Chondrocyte (in vitro differentiated cells): ENCODE measurements at regions not wholly inside any gene's neighbourhood (a gene's known extent, or its start where the extent isn't known, plus 50 kb on each side); places are given as distances from the start of the nearest gene placed in this dataset.
"Not testable (repeated sequence)": the region's sequence is repeated elsewhere in the genome, so short reads cannot be mapped to it uniquely, and the experiment has no call there.

Experiments
- DNase-seq: peaks from one replicate; pipeline ENCODE4 v3.0.0; 2021; ENCODE audit warnings: mixed read lengths, low spot score
- H3K27ac Mint-ChIP-seq: one replicate; pipeline ENCODE4 v1.8.0; 2021; ENCODE audit warnings: mild to moderate bottlenecking, moderate library complexity, mixed read lengths; ENCODE audit not compliant: unreplicated experiment
- H3K27me3 Mint-ChIP-seq: 2 replicates; pipeline ENCODE4 v1.8.0; 2021; ENCODE audit warnings: low read depth, mixed read lengths
- H3K36me3 Mint-ChIP-seq: 2 replicates; pipeline ENCODE4 v1.8.0; 2021; ENCODE audit warnings: low read depth, mixed read lengths
- H3K4me1 Mint-ChIP-seq: 2 replicates; pipeline ENCODE4 v1.8.0; 2021; ENCODE audit warnings: low read depth, mild to moderate bottlenecking, mixed read lengths
- H3K4me3 Mint-ChIP-seq: one replicate; pipeline ENCODE4 v1.8.0; 2021; ENCODE audit warnings: mild to moderate bottlenecking, moderate library complexity, mixed read lengths; ENCODE audit not compliant: unreplicated experiment
- H3K9me3 Mint-ChIP-seq: 2 replicates; pipeline ENCODE4 v1.8.0; 2021; ENCODE audit warnings: low read depth, mixed read lengths
- CTCF ChIP-seq: fragments of 200-600 bp; sonication (generic); IDR thresholded peaks from 2 replicates; pipeline ENCODE4 v1.5.0; 2021; ENCODE audit warnings: antibody characterized with exemption, mild to moderate bottlenecking, moderate library complexity

- Mint-ChIP-seq H3K4me3 (no peak overlapping the region), H3K27me3 (no peaks in the 10 kb centered on the region), H3K27ac (no peak overlapping the region), H3K9me3 (peaks cover 31% of the 10 kb centered on the region), H3K36me3 (no peaks in the 10 kb centered on the region), H3K4me1 (no peaks in the 10 kb centered on the region)
- no peak for DNase-seq
- no peak for TF ChIP-seq CTCF
Observed at GRCh38 chrX:142898164-142898563, 127.6 kb upstream of the SPANXN4 start.

- Mint-ChIP-seq H3K4me3 (no peak overlapping the region), H3K27ac (no peak overlapping the region), H3K36me3 (no peaks in the 10 kb centered on the region), H3K4me1 (no peaks in the 10 kb centered on the region), H3K9me3 (peaks cover 44% of the 10 kb centered on the region), H3K27me3 (no peaks in the 10 kb centered on the region)
- no peak for DNase-seq
- TF ChIP-seq CTCF, result no peak
Observed at GRCh38 chrX:142923201-142923600, 102.5 kb upstream of the SPANXN4 start.

- H3K36me3 Mint-ChIP-seq, result no peaks in the 10 kb centered on the region
- no peak overlapping the region for H3K4me3 Mint-ChIP-seq
- TF ChIP-seq CTCF, result no peak
- H3K4me1 Mint-ChIP-seq, result no peaks in the 10 kb centered on the region
- H3K9me3 Mint-ChIP-seq, result peaks cover 44% of the 10 kb centered on the region
- DNase-seq, result no peak
- no peaks in the 10 kb centered on the region for H3K27me3 Mint-ChIP-seq
- no peak overlapping the region for H3K27ac Mint-ChIP-seq
Observed at GRCh38 chrX:142938793-142939192, 86.9 kb upstream of the SPANXN4 start.

GRCh38 chrX:142972147-142972809, 53.5 kb upstream of the SPANXN4 start:
- not testable (repeated sequence) for H3K4me3 Mint-ChIP-seq, H3K4me1 Mint-ChIP-seq, H3K36me3 Mint-ChIP-seq, H3K27ac Mint-ChIP-seq, H3K27me3 Mint-ChIP-seq
- peaks cover 47% of the 10 kb centered on the region for H3K9me3 Mint-ChIP-seq
- DNase-seq, result peak; percentile 51
